Testis (tissue), 2 donors: ENCODE measurements at regions not wholly inside any gene's neighbourhood (a gene's known extent, or its start where the extent isn't known, plus 50 kb on each side); places are given as distances from the start of the nearest gene placed in this dataset.

Experiments
- CTCF ChIP-seq, 3 experiments: fragments of 450-650 bp in 2 of 3; fragments of 200-600 bp in 1 of 3; sonication (generic) in 1 of 3; IDR thresholded peaks; one replicate each; pipeline ENCODE4 v1.5.1; 2016 to 2019; ENCODE audit warnings: antibody characterized with exemption in 3 of 3, mild to moderate bottlenecking in 2 of 3, moderate library complexity in 1 of 3
- POLR2A ChIP-seq: fragments of 450-650 bp; IDR thresholded peaks from one replicate; pipeline ENCODE4 v1.6.1; 2017; ENCODE audit warnings: antibody characterized with exemption, mild to moderate bottlenecking, moderate library complexity

GRCh38 chr9:4349816-4350418 lies 50.0 kb upstream of the GLIS3 start:
- TF ChIP-seq CTCF (IDR thresholded peaks at IDR 0.05): no peak
- no peak for TF ChIP-seq POLR2A
